HG02943 (cell line): ENCODE measurements at regions not wholly inside any gene's neighbourhood (a gene's known extent, or its start where the extent isn't known, plus 50 kb on each side); places are given as distances from the start of the nearest gene placed in this dataset.

Experiments used
- ATAC-seq: cut with Tn5 transposase; IDR thresholded peaks from one replicate; pipeline ENCODE4 v1.9.1; 2021; ENCODE audit warnings: mild to moderate bottlenecking, low read depth, moderate library complexity; ENCODE audit not compliant: unreplicated experiment

DNA sequence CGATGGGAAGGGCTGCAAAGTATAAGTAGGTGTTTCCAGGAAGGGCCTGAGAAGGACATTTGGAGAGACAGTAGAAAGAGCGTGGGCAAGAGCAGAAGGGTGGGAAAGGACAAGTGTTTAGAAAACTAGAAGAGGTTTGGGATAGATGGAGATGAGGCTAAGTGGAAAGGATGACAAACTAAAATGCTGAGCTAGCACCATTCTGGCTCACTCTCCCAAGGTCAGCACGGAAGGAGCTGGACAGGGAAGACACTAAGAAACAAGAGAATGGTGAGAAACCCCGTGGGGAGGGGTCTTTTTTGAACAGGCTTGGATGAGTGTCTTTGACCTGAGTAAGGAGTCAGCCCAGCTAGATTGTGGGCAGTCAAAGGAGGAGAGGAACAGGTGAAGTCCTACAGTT, 286.0 kb downstream of the CDK5RAP2 start:
- no peak for ATAC-seq

DNA sequence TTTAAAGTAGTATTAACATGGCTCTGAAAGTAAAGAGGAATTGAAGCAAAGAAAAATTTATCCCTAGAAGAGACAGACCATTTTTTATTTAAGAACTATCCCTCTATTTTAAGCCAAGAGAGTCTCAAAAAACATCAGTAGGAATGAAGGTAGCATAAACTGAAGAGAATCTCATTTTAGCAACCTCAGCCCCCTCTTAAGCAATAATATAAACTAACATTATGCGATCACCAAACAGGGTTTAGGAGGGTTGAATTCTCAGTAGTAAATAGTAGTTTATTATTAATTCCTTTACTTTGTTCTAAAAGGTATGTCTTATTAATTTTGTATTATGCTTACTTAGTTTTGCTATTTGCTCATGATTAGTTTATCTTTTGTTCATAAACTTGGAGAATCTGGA, 287.4 kb downstream of the CDK5RAP2 start:
- no peak for ATAC-seq

GRCh38 chr9:120291050-120291449, 288.9 kb downstream of the CDK5RAP2 start:
- no peak for ATAC-seq

DNA sequence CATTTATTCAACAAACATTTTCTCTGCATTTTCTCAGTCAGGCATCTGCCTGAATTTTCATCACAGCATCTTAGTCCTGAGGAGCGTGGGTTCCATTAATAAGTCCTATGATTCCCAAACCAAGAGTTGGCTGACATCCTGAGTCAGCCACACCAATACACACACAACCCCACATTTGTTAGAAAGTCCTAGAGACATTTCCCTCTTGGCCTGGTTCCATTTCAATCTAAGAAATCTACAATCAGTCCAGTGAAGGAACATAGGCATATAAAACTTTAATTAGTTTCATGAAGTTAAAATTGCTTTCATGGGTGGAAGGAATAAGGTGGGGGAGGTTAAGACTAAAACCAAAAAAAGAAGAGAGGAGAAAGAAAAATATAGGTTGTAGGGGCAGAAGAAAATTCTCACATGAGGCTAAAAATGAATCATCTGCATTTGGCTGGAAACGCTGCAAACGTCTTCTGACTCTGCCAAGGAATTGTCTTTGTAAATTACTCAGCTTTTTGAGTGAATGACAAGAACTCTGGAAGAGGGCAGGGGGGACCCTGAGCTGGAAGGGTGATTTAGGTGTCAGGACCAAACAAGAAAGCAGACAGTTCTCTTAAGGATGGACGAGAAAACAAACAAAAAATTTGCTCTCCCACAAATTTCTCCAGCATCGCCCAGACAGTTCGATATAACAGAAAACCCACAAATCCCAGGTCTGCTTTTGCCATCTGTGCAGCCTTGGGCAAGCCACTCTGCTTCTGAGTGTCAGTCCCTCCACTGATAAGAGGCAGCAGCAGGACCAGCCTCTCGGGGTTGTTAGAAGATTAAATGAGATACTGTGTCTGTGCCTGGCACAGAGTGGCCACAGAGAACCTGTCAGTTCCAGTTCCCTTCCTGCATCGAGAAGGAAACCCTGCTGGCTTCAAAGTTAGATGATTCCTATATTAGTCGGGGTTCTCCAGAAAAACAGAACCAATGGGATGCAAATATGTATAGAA, 289.7 kb downstream of the CDK5RAP2 start:
- no peak for ATAC-seq

- ATAC-seq, result no peak
Measured at GRCh38 chr9:120289098-120289497, 290.9 kb downstream of the CDK5RAP2 start.

DNA sequence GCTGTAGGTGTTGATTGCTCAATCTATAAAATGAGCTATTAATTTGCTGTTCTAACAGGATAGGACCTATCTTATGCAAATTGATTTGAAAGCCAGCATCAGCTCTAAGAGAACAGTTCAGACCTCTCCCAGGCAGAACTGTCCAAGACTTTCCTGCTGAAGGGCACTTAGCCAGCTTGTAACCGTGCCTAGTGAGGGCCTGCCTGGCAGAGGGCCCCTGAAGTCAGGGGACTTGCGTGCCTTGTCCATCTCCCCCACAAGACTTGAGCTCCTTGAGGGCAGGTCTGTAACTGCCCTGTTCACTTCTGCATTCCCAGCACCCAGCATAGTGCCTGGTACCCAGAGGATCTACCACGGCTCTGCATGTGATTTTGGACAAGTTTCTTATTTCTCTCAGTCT, 293.4 kb downstream of the CDK5RAP2 start:
- no peak for ATAC-seq

DNA sequence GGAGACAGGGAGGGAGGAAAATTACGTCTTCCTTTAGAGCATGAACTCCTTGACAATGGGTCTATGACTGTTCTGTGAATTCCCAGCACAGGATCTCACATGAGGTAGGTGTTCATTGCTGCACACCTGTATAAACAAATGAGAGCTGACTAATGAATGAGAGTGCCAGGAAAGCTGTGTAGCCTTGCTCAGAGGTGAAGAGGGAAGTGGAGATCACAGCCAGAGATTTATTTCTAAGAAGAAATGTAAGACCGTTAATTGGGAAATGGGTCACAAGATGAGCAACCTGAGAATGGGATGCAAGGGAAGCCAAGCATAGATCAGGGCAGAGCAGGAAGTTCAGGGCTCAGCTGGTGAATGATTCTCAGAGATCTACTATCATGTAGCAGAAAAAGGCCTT, 295.1 kb downstream of the CDK5RAP2 start:
- no peak for ATAC-seq

DNA sequence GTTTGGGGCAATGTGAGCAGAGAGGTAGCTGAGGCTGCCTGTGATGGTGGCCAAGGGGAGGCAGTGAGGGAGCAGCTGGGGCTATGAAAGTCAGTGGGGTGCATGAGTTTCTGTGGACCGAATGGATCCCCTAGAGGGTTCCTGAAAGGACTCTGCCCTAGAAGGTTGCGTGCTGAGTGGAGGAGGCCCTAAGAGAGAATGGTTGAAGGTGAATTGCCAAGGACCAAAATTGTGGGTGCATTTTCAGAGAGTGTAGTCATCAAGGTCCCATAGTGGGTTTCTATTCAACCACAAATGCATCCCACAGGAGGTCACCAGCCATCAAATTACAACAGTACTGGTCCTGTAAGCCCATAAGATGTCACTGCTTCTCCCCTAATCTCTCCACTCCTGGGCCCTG, 298.3 kb downstream of the CDK5RAP2 start:
- no peak for ATAC-seq

DNA sequence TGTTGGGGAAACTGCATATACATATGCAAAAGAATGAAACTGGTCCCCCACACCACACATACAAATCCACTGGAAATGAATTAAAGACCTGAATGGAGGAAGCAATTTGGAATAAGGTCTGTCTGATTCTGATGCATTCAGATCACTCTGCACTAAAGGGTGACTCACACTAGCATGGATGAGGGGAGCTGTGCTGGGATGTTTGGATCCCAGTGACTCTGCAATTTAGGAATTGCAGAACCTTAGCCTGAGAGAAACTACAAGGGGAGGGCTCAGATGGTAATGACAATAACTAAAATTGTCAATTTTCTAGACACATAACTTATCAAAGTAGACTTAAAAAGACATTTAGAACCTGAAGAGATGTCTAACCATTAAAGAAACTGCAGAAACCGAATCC, 312.0 kb downstream of the CDK5RAP2 start:
- ATAC-seq, result no peak

DNA sequence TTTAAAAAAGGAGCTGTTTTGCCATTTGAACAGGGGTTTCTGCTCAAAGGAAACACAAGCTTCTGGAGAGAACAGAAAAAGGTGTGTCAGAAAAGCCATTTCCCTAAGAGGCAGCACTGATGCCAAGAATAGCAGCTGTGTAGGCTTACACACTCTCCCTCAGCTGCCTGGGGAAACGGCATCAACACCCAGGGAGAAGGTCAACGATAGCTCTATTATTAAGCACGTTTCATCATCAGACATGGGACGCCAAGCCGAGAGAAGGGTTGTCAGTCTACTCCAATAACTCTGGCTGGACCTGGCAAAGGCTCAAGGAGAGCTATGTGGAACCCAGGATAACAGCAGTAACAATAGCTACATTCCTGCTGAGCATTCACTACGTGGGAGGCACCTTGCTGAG, 314.2 kb downstream of the CDK5RAP2 start:
- ATAC-seq, result no peak

- no peak for ATAC-seq
Measured at GRCh38 chr9:120264528-120264927, 315.4 kb downstream of the CDK5RAP2 start.

DNA sequence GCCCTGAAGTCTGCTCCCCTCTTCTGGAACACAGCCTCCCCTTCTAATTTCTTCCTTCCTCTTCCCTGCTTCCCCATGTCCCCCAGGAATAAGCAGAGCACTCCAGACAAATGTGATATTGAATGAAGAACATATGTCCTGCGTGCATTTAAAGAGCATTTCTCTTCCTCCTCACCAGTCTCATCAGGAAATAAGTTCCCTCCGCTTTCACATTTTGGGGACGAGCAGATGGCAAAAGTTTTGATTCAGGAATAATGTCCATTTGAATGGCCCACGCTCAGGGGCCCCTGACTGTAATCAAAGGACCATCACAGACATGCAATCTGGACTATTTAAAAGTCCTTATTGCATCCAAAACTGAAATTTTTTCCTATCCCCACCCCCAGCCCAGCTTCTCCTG, 316.1 kb downstream of the CDK5RAP2 start:
- ATAC-seq, result no peak

GRCh38 chr9:120261419-120261818, 318.5 kb downstream of the CDK5RAP2 start:
- ATAC-seq, result no peak

DNA sequence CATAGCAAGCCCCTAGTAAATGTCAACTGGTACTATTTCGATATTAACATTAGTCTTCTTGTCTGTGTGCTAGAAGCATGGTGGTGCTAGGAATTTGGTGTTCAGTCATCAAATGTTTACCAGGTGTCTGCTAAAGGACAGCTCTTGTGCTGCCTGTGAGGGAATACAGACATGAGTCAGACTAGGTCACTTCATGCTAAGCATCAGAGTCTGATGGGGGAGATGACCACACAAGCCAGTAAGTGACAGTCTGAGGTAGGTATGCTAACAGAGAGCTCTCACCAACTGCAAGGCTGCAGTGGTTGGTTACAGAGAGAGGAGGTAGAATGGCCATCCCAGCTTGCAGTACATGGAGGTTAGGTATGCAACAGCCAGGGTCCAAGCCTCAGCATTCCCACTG, 320.9 kb downstream of the CDK5RAP2 start:
- ATAC-seq, result no peak

DNA sequence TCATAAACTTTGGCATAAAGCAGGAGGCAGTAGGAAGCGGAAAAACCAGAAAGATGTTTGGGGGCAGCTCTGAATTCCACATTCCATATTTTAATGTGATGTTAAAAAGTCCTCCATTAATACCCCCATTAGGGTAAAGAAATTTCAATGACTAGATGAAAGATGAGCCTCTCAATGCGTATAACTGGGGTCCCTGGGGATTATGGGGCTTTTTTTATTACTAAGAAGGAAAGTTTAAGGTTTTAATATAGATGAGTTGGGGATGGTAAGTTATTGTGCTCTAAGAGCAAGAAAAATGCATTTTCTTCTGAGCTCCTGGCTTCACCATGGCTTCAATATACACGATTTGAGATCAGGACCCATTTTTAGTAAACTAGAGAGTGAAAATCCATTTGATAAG, 321.9 kb downstream of the CDK5RAP2 start:
- ATAC-seq, result no peak

DNA sequence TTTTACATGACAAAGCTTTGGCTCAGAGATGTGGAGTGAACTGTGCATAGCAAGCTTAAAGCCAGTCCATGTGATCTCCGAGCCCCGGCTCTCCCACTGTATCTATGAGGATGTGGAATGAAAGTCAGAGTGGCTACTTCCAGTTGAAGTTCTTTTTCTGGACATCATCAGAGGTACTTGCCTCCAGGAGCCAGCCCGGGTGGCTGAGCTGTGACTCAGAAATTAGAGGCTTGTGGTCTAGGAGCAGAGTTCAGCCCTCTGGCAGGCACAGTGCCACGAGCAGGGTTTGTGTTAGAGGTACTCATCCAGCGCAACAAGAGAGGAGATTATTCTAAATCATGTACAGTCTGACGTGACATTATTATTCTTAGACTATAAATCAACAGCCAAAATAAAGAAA, 322.5 kb downstream of the CDK5RAP2 start:
- no peak for ATAC-seq

DNA sequence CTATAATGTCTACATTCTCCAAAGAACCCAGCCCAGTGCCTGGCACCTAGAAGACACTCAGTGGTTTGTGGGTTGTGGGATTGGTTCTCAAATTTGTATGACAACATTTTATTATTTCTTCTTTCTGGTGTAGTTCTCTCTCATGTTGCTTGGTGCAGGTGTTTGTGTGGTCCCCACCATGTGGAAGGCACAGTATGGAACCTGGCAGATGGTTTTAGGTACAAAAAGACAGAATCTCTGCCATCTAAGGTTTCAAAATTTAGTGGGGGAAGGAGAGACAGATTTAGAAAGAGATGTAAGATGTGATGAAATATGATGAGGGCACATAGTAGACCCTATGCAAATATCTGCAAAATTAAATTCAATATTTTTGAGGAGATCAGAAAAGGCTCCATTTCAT, 323.8 kb downstream of the CDK5RAP2 start:
- ATAC-seq, result no peak

DNA sequence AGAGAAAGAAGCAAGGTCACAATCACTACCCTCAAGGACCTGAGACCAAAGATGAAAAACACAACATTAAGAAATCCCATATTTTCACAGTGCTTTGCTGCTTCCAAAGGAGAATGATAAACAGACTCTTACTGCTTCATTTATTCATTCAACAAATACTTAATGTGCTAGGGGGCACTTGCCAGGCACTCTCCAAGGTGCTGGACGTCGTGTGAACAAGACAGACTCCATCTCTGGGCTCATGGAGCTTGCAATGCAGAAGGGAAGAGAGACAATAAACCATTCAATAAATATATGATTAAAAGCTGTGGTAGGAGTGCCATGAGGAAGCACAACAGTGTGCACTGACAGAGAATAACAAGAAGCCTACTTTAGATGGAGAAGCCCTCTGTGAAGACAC, 327.7 kb downstream of the CDK5RAP2 start:
- ATAC-seq, result no peak

GRCh38 chr9:120242116-120242811, 337.7 kb downstream of the CDK5RAP2 start:
- no peak for ATAC-seq

DNA sequence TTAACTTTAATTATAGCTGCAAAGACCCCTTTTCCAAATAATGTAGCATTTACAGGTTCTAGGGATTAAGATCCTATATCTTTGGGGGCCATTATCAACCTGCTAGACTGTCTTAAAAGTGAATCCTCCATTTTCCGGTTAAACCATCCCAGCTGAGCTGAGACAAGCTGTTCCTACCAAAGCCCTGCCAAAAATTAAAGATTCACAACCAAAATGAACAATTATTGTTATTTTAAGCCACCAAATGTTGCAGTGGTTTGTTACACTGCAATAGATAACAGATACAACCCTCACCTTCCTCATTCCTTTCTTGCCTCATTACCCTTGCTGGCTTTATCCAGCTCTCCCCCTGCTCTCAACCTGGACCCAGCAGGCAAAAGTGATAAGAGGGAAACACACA, 343.4 kb downstream of the CDK5RAP2 start:
- no peak for ATAC-seq

DNA sequence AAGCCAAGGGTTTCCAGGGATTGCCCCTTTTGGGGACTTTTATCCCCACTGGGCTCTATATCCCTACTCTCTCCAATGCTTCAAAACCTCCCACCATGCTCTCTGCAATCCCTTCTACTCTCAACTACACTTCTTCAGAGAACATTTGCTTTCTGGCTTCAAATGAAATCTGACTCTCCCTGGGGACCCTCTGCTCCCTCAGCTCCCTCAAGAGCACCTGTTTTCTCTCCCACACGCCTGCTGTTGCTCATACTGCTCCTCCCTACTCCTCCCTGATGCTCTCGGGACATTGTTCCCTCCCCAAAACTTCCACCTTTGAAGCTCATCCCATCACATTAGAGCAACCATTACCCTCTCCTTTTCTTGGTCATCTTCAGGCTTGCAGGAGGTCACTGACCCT, 344.9 kb downstream of the CDK5RAP2 start:
- ATAC-seq, result no peak

- ATAC-seq, result no peak
Measured at GRCh38 chr9:120230227-120230626, 349.7 kb downstream of the CDK5RAP2 start.
